ENCODE measurements at regions not wholly inside any gene's neighbourhood (a gene's known extent, or its start where the extent isn't known, plus 50 kb on each side); places are given as distances from the start of the nearest gene placed in this dataset.
A peak's percentile ranks its signal among the peaks of the same experiment; 100 is the strongest.

GRCh38 chr3:154967090-154967489, 113.0 kb upstream of the MME start:
- H4K8ac ChIP-seq (ENCODE audit: low read length), result no peak overlapping the region
- no peak overlapping the region for H2BK15ac ChIP-seq (ENCODE audit: low read depth, poor library complexity, severe bottlenecking)
- no peak overlapping the region for H3K14ac ChIP-seq (ENCODE audit: low read length in 2 of 2)
- no peak overlapping the region for H3K4me2 ChIP-seq (ENCODE audit: low read length, poor library complexity, severe bottlenecking)
- H2BK5ac ChIP-seq (ENCODE audit: low read depth, low read length, poor library complexity, severe bottlenecking), result no peak overlapping the region
- no peak overlapping the region for H2BK12ac ChIP-seq (ENCODE audit: low read length in 2 of 2)
- H3K9ac ChIP-seq (ENCODE audit: low read length), result no peak overlapping the region
- H3K27me3 ChIP-seq (ENCODE audit: control insufficient read depth in 1 of 2, insufficient read depth in 1 of 2, low read length in 2 of 2), result no peaks in the 10 kb centered on the region
- H3K4ac ChIP-seq (ENCODE audit: low read depth in 1 of 2, low read length in 2 of 2), result no peak overlapping the region
- H3K4me1 ChIP-seq (ENCODE audit: control insufficient read depth, insufficient read depth, low read depth, low read length), result peaks cover 1% of the 10 kb centered on the region
- DNase-seq, result no peak
- no peak overlapping the region for H3K4me3 ChIP-seq (ENCODE audit: insufficient read depth in 1 of 2, low read depth in 1 of 2, low read length in 2 of 2)
- no peak overlapping the region for H2AK5ac ChIP-seq (ENCODE audit: low read length, severe bottlenecking)
- no peaks in the 10 kb centered on the region for H3K9me3 ChIP-seq (ENCODE audit: control insufficient read depth, low read length)
- no peak overlapping the region for H3K23ac ChIP-seq (ENCODE audit: low read length in 2 of 2)
- H4K91ac ChIP-seq (ENCODE audit: low read length), result no peak overlapping the region
- no peak overlapping the region for H3K18ac ChIP-seq (ENCODE audit: low read depth in 1 of 2, low read length in 2 of 2)
- H3K27ac ChIP-seq (ENCODE audit: low read length, poor library complexity, severe bottlenecking), result peak overlapping the region; percentile 28
- no peak overlapping the region for H2AFZ ChIP-seq (ENCODE audit: low read depth, low read length)
- no peaks in the 10 kb centered on the region for H3K36me3 ChIP-seq (ENCODE audit: control insufficient read depth in 1 of 2, insufficient read depth in 2 of 2, low read depth in 1 of 2, low read length in 2 of 2)
- no peaks in the 10 kb centered on the region for H3K79me1 ChIP-seq (replicated peaks; ENCODE audit: low read length, poor library complexity, severe bottlenecking)
- H2BK120ac ChIP-seq (ENCODE audit: low read depth, low read length), result no peak overlapping the region

- H2BK120ac ChIP-seq (ENCODE audit: low read depth, low read length), result no peak overlapping the region
- no peaks in the 10 kb centered on the region for H3K79me1 ChIP-seq (replicated peaks; ENCODE audit: low read length, poor library complexity, severe bottlenecking)
- H3K27ac ChIP-seq (ENCODE audit: low read length, poor library complexity, severe bottlenecking), result no peak overlapping the region
- H3K4me3 ChIP-seq (ENCODE audit: insufficient read depth in 1 of 2, low read depth in 1 of 2, low read length in 2 of 2), result no peak overlapping the region
- H2BK5ac ChIP-seq (ENCODE audit: low read depth, low read length, poor library complexity, severe bottlenecking), result no peak overlapping the region
- no peak for DNase-seq
- H3K23ac ChIP-seq (ENCODE audit: low read length in 2 of 2), result no peak overlapping the region
- peak overlapping the region; percentile 9 for H3K9ac ChIP-seq (ENCODE audit: low read length)
- H3K36me3 ChIP-seq (ENCODE audit: control insufficient read depth in 1 of 2, insufficient read depth in 2 of 2, low read depth in 1 of 2, low read length in 2 of 2), result no peaks in the 10 kb centered on the region
- no peak overlapping the region for H2AK5ac ChIP-seq (ENCODE audit: low read length, severe bottlenecking)
- no peak overlapping the region for H4K91ac ChIP-seq (ENCODE audit: low read length)
- no peak overlapping the region for H3K14ac ChIP-seq (ENCODE audit: low read length in 2 of 2)
- no peak overlapping the region for H3K18ac ChIP-seq (ENCODE audit: low read depth in 1 of 2, low read length in 2 of 2)
- no peak overlapping the region for H3K4me2 ChIP-seq (ENCODE audit: low read length, poor library complexity, severe bottlenecking)
- no peak overlapping the region for H2BK15ac ChIP-seq (ENCODE audit: low read depth, poor library complexity, severe bottlenecking)
- peaks cover under 1% of the 10 kb centered on the region for H3K9me3 ChIP-seq (ENCODE audit: control insufficient read depth, low read length)
- H3K4ac ChIP-seq (ENCODE audit: low read depth in 1 of 2, low read length in 2 of 2), result no peak overlapping the region
- no peak overlapping the region for H2AFZ ChIP-seq (ENCODE audit: low read depth, low read length)
- WGBS, result 91% methylated on average over 1 of the region's 1 CpG
- no peak overlapping the region for H4K8ac ChIP-seq (ENCODE audit: low read length)
- no peaks in the 10 kb centered on the region for H3K4me1 ChIP-seq (ENCODE audit: control insufficient read depth, insufficient read depth, low read depth, low read length)
- H3K27me3 ChIP-seq (ENCODE audit: control insufficient read depth in 1 of 2, insufficient read depth in 1 of 2, low read length in 2 of 2), result no peaks in the 10 kb centered on the region
- H2BK12ac ChIP-seq (ENCODE audit: low read length in 2 of 2), result no peak overlapping the region
Measured at GRCh38 chr3:154956815-154957214, 123.3 kb upstream of the MME start.

- Histone ChIP-seq H4K91ac (ENCODE audit: low read length) (no peak overlapping the region), H3K4me1 (ENCODE audit: control insufficient read depth, insufficient read depth, low read depth, low read length) (no peaks in the 10 kb centered on the region), H3K4me2 (ENCODE audit: low read length, poor library complexity, severe bottlenecking) (no peak overlapping the region), H3K18ac (ENCODE audit: low read depth in 1 of 2, low read length in 2 of 2) (no peak overlapping the region), H3K23ac (ENCODE audit: low read length in 2 of 2) (no peak overlapping the region), H3K79me1 (replicated peaks; ENCODE audit: low read length, poor library complexity, severe bottlenecking) (no peaks in the 10 kb centered on the region), H3K9ac (ENCODE audit: low read length) (peak overlapping the region; percentile 9), H3K4me3 (ENCODE audit: insufficient read depth in 1 of 2, low read depth in 1 of 2, low read length in 2 of 2) (no peak overlapping the region), H3K27ac (ENCODE audit: low read length, poor library complexity, severe bottlenecking) (no peak overlapping the region), H2BK12ac (ENCODE audit: low read length in 2 of 2) (no peak overlapping the region), H2AK5ac (ENCODE audit: low read length, severe bottlenecking) (no peak overlapping the region), H2AFZ (ENCODE audit: low read depth, low read length) (no peak overlapping the region), H3K9me3 (ENCODE audit: control insufficient read depth, low read length) (peaks cover 5% of the 10 kb centered on the region), H2BK120ac (ENCODE audit: low read depth, low read length) (no peak overlapping the region), H3K36me3 (ENCODE audit: control insufficient read depth in 1 of 2, insufficient read depth in 2 of 2, low read depth in 1 of 2, low read length in 2 of 2) (no peaks in the 10 kb centered on the region), H3K27me3 (ENCODE audit: control insufficient read depth in 1 of 2, insufficient read depth in 1 of 2, low read length in 2 of 2) (no peaks in the 10 kb centered on the region), H3K4ac (ENCODE audit: low read depth in 1 of 2, low read length in 2 of 2) (no peak overlapping the region), H3K14ac (ENCODE audit: low read length in 2 of 2) (no peak overlapping the region), H2BK5ac (ENCODE audit: low read depth, low read length, poor library complexity, severe bottlenecking) (no peak overlapping the region), H4K8ac (ENCODE audit: low read length) (no peak overlapping the region), H2BK15ac (ENCODE audit: low read depth, poor library complexity, severe bottlenecking) (no peak overlapping the region)
- no peak for DNase-seq
- WGBS, result 100% methylated on average over 1 of the region's 2 CpGs
Measured at GRCh38 chr3:154955907-154956533, 124.1 kb upstream of the MME start.

- H3K9ac ChIP-seq (ENCODE audit: low read length), result peak overlapping the region; percentile 45
- H2BK5ac ChIP-seq (ENCODE audit: low read depth, low read length, poor library complexity, severe bottlenecking), result no peak overlapping the region
- H3K9me3 ChIP-seq (ENCODE audit: control insufficient read depth, low read length), result peaks cover 9% of the 10 kb centered on the region
- H3K36me3 ChIP-seq (ENCODE audit: control insufficient read depth in 1 of 2, insufficient read depth in 2 of 2, low read depth in 1 of 2, low read length in 2 of 2), result no peaks in the 10 kb centered on the region
- no peak overlapping the region for H2BK15ac ChIP-seq (ENCODE audit: low read depth, poor library complexity, severe bottlenecking)
- no peak overlapping the region for H3K14ac ChIP-seq (ENCODE audit: low read length in 2 of 2)
- peak; percentile 59 for DNase-seq
- no peak overlapping the region for H3K27ac ChIP-seq (ENCODE audit: low read length, poor library complexity, severe bottlenecking)
- no peak overlapping the region for H3K18ac ChIP-seq (ENCODE audit: low read depth in 1 of 2, low read length in 2 of 2)
- no peaks in the 10 kb centered on the region for H3K79me1 ChIP-seq (replicated peaks; ENCODE audit: low read length, poor library complexity, severe bottlenecking)
- H3K4me1 ChIP-seq (ENCODE audit: control insufficient read depth, insufficient read depth, low read depth, low read length), result no peaks in the 10 kb centered on the region
- H4K91ac ChIP-seq (ENCODE audit: low read length), result no peak overlapping the region
- H2AFZ ChIP-seq (ENCODE audit: low read depth, low read length), result no peak overlapping the region
- no peak overlapping the region for H2BK12ac ChIP-seq (ENCODE audit: low read length in 2 of 2)
- H3K27me3 ChIP-seq (ENCODE audit: control insufficient read depth in 1 of 2, insufficient read depth in 1 of 2, low read length in 2 of 2), result no peaks in the 10 kb centered on the region
- no peak overlapping the region for H4K8ac ChIP-seq (ENCODE audit: low read length)
- H2BK120ac ChIP-seq (ENCODE audit: low read depth, low read length), result no peak overlapping the region
- H3K4me2 ChIP-seq (ENCODE audit: low read length, poor library complexity, severe bottlenecking), result no peak overlapping the region
- no CpG with 5 or more reads among the region's 1 CpG for WGBS
- no peak overlapping the region for H3K4me3 ChIP-seq (ENCODE audit: insufficient read depth in 1 of 2, low read depth in 1 of 2, low read length in 2 of 2)
- no peak overlapping the region for H3K23ac ChIP-seq (ENCODE audit: low read length in 2 of 2)
- H2AK5ac ChIP-seq (ENCODE audit: low read length, severe bottlenecking), result no peak overlapping the region
- no peak overlapping the region for H3K4ac ChIP-seq (ENCODE audit: low read depth in 1 of 2, low read length in 2 of 2)
Measured at GRCh38 chr3:154954757-154955156, 125.4 kb upstream of the MME start.

Measured in mesenchymal stem cell (in vitro differentiated cells and primary cell).